Testis (tissue), 2 donors: ENCODE measurements at regions not wholly inside any gene's neighbourhood (a gene's known extent, or its start where the extent isn't known, plus 50 kb on each side); places are given as distances from the start of the nearest gene placed in this dataset.

ENCODE experiments used
- CTCF ChIP-seq, 3 experiments: fragments of 450-650 bp in 2 of 3; fragments of 200-600 bp in 1 of 3; sonication (generic) in 1 of 3; IDR thresholded peaks; one replicate each; pipeline ENCODE4 v1.5.1; 2016 to 2019; ENCODE audit warnings: antibody characterized with exemption in 3 of 3, mild to moderate bottlenecking in 2 of 3, moderate library complexity in 1 of 3
- POLR2A ChIP-seq: fragments of 450-650 bp; IDR thresholded peaks from one replicate; pipeline ENCODE4 v1.6.1; 2017; ENCODE audit warnings: antibody characterized with exemption, mild to moderate bottlenecking, moderate library complexity

DNA sequence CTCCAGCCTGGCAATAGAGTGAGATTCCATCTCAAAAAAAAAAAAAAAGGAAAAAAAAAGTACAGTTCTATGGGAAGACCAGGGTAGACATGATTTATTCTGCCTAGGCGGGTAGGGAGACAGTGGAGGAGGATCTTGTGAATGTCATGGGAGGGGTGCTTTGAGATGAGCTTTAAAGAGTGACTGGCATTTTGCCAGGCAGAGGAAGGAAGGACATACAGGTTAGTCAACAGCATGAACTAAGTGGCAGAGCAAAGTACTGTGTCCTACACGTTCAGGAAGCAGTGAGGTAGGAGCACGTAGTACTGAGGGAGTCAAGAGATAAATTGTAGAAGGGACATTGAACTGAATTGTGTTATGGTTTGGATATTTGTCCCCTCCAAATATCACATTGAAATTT is 451.5 kb downstream of the TOX3 start:
- no peak for TF ChIP-seq POLR2A
- no peak for TF ChIP-seq CTCF (IDR thresholded peaks at IDR 0.05)
